GM20000 (cell line): ENCODE measurements at regions not wholly inside any gene's neighbourhood (a gene's known extent, or its start where the extent isn't known, plus 50 kb on each side); places are given as distances from the start of the nearest gene placed in this dataset.

Experiments
- DNase-seq: peaks from one replicate; pipeline ENCODE4 v3.0.0; 2012; ENCODE audit warnings: low spot score
- CTCF ChIP-seq: IDR thresholded peaks from 2 replicates; pipeline ENCODE4 v1.5.1; 2012; ENCODE audit warnings: mild to moderate bottlenecking, control low read depth; ENCODE audit errors: extremely low read depth, missing control alignments

GRCh38 chr1:216905781-216906180 lies 182.6 kb upstream of the ESRRG start:
- TF ChIP-seq CTCF: no peak

GRCh38 chr1:216905137-216905536 lies 181.9 kb upstream of the ESRRG start:
- no peak for TF ChIP-seq CTCF
- no peak for DNase-seq

More at GRCh38 chr1:216905781-216906180, 182.6 kb upstream of the ESRRG start:
- DNase-seq: no peak

- no peak for DNase-seq
- TF ChIP-seq CTCF: no peak
Observed at GRCh38 chr1:216904471-216904870, 181.2 kb upstream of the ESRRG start.

GRCh38 chr1:216903382-216903740 lies 180.1 kb upstream of the ESRRG start:
- DNase-seq: no peak
- no peak for TF ChIP-seq CTCF

- DNase-seq: no peak
- no peak for TF ChIP-seq CTCF
Observed at GRCh38 chr1:216902669-216903381, 179.6 kb upstream of the ESRRG start.

- DNase-seq: no peak
- no peak for TF ChIP-seq CTCF
Observed at GRCh38 chr1:216900116-216900620, 176.9 kb upstream of the ESRRG start.

- no peak for DNase-seq
- no peak for TF ChIP-seq CTCF
Observed at GRCh38 chr1:216898801-216899200, 175.6 kb upstream of the ESRRG start.
